ENCODE measurements at regions not wholly inside any gene's neighbourhood (a gene's known extent, or its start where the extent isn't known, plus 50 kb on each side); places are given as distances from the start of the nearest gene placed in this dataset.

- no peak for TF ChIP-seq CTCF (IDR thresholded peaks at IDR 0.05; ENCODE audit: extremely low read depth, missing control alignments)
- no peak for DNase-seq (ENCODE audit: low spot score)
Observed at GRCh38 chr3:105988540-105989212, 119.9 kb upstream of the CBLB start.

DNA sequence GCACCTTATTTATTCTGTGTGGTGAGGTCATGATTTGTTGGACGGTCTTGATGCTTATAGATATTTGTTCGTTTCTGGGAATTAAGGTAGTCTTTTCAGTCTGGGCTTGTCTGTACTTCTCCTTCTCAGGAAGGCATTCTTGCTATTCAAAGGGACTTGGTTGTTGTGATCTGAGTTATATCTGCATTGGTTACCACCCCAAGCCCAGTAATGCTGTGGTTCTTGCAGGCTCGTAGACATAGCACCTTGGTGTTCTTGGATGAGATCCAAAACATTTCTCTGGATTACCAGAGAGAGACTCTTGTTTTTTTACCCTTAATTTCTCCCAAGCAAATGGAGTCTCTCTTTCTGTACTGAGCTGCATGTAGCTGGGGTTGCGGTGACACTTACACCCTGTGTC is 128.0 kb upstream of the CBLB start:
- no peak for TF ChIP-seq CTCF (IDR thresholded peaks at IDR 0.05; ENCODE audit: extremely low read depth, missing control alignments)
- DNase-seq (ENCODE audit: low spot score) = no peak

- no peak for DNase-seq (ENCODE audit: low spot score)
- TF ChIP-seq CTCF (IDR thresholded peaks at IDR 0.05; ENCODE audit: extremely low read depth, missing control alignments) = no peak
Observed at GRCh38 chr3:105997466-105997799, 128.6 kb upstream of the CBLB start.

DNA sequence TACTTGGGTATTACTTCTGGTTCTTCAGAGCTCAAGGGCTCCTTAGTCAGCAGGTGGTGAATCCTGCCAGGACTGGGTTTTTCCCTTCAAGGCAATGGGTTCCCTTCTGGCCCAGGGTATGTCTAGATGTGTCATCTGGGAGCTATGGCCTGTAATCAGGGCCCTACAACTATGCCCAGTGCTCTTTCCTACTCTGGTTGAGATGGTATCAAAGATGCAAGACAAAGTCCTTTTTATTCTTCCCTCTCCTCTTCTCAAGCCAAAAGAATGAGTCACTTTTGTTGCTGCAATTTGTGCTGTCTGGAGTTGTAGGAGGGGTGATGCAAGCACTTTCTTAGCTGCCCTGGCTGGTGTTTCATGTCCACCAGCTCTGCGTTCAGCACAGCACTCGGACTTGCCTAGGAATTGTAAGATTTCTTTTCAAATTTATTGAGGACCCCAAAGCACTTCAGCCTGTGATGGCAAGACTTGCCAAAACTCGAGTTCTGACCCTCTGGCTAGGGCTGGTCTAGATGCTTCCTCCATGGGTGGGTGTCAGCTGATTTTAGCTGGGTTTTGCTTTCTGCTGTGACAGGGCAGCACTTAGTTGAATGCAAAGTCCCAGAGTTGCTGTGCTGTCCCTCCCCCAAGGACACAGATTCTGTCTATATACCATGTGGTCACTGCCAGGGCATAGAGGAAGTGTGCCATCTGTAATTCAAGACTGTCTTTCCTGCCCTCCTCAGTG is 129.2 kb upstream of the CBLB start:
- TF ChIP-seq CTCF (IDR thresholded peaks at IDR 0.05; ENCODE audit: extremely low read depth, missing control alignments) = no peak
- no peak for DNase-seq (ENCODE audit: low spot score)

DNA sequence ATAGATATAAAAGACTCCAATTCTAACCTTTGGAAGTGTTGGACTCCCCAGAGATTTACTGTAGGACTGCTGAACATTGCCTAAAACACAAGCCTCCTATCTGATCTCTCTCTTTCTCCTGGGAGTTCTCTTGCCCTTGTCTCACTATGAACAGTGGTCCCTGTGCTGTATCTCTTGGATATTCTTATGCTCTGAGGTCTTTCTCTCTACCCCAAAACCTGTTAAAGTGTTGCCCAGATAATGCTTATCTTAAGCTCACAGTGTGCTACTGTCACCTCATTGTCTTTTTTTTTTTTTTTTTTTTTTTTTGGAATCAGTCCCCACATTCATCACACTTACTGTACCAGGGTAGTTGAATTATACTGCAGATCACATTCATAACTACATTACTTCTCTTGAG is 131.0 kb upstream of the CBLB start:
- no peak for TF ChIP-seq CTCF (IDR thresholded peaks at IDR 0.05; ENCODE audit: extremely low read depth, missing control alignments)
- DNase-seq (ENCODE audit: low spot score) = no peak

GRCh38 chr3:106001923-106002322 is 133.1 kb upstream of the CBLB start:
- no peak for DNase-seq (ENCODE audit: low spot score)
- TF ChIP-seq CTCF (IDR thresholded peaks at IDR 0.05; ENCODE audit: extremely low read depth, missing control alignments) = no peak

GRCh38 chr3:106004137-106004681 is 135.4 kb upstream of the CBLB start:
- TF ChIP-seq CTCF (IDR thresholded peaks at IDR 0.05; ENCODE audit: extremely low read depth, missing control alignments) = no peak
- no peak for DNase-seq (ENCODE audit: low spot score)

All from GM20000 (cell line).